SK-N-SH treated with all-trans-retinoic acid at 6 μM for 48 hours (cell line): ENCODE measurements at regions not wholly inside any gene's neighbourhood (a gene's known extent, or its start where the extent isn't known, plus 50 kb on each side); places are given as distances from the start of the nearest gene placed in this dataset.

ENCODE experiments used
- ATAC-seq: fragments of 200-7000 bp; cut with Tn5 transposase; 3 replicates; pipeline ENCODE4 v1.9.1; 2020; ENCODE audit warnings: mild to moderate bottlenecking, moderate library complexity
- ARNTL ChIP-seq: fragments of 450-650 bp; formaldehyde crosslinking; IDR thresholded peaks from 2 replicates; pipeline ENCODE4 v1.5.0; 2020; ENCODE audit warnings: low read depth, mild to moderate bottlenecking, moderate library complexity, borderline replicate concordance
- BACH2 ChIP-seq: fragments of 250-450 bp; sonication (Bioruptor Pico); IDR thresholded peaks from 2 replicates; pipeline ENCODE4 v1.9.0; 2021; ENCODE audit warnings: mild to moderate bottlenecking, borderline replicate concordance
- CREB5 ChIP-seq: fragments of 250-450 bp; sonication (Bioruptor Pico); IDR thresholded peaks from 2 replicates; pipeline ENCODE4 v1.5.1; 2020; ENCODE audit warnings: low read depth, mild to moderate bottlenecking, moderate library complexity
- CSDC2 ChIP-seq: fragments of 250-450 bp; sonication (Bioruptor Pico); IDR thresholded peaks from 2 replicates; pipeline ENCODE4 v1.5.0; 2020; ENCODE audit warnings: mild to moderate bottlenecking, moderate library complexity
- CSRNP3 ChIP-seq: fragments of 250-450 bp; sonication (Bioruptor Pico); IDR thresholded peaks from 2 replicates; pipeline ENCODE4 v1.5.1; 2021; ENCODE audit warnings: mild to moderate bottlenecking, moderate library complexity
- ESRRG ChIP-seq: fragments of 250-450 bp; sonication (Bioruptor Pico); IDR thresholded peaks from 2 replicates; pipeline ENCODE4 v1.6.1; 2021; ENCODE audit warnings: mild to moderate bottlenecking
- GLIS3 ChIP-seq: fragments of 250-450 bp; sonication (Bioruptor Pico); IDR thresholded peaks from 2 replicates; pipeline ENCODE4 v1.5.0; 2020; ENCODE audit warnings: mild to moderate bottlenecking, moderate library complexity
- ISL1 ChIP-seq: fragments of 250-450 bp; sonication (Bioruptor Pico); IDR thresholded peaks from 2 replicates; pipeline ENCODE4 v2.1.2; 2022; ENCODE audit warnings: mild to moderate bottlenecking, moderate library complexity
- OSR1 ChIP-seq: fragments of 250-450 bp; sonication (Bioruptor Pico); IDR thresholded peaks from 2 replicates; pipeline ENCODE4 v1.8.0; 2022; ENCODE audit warnings: moderate library complexity, mild to moderate bottlenecking, inconsistent platforms
- PATZ1 ChIP-seq: fragments of 250-450 bp; sonication (Bioruptor Pico); IDR thresholded peaks from 2 replicates; pipeline ENCODE4 v1.8.0; 2020; ENCODE audit warnings: mild to moderate bottlenecking, moderate library complexity, borderline replicate concordance
- POU6F1 ChIP-seq: fragments of 250-450 bp; sonication (Bioruptor Pico); IDR thresholded peaks from 2 replicates; pipeline ENCODE4 v1.8.0; 2021; ENCODE audit warnings: low read depth, mild to moderate bottlenecking, moderate library complexity, borderline replicate concordance
- PPARA ChIP-seq: fragments of 250-450 bp; sonication (Bioruptor Pico); IDR thresholded peaks from 2 replicates; pipeline ENCODE4 v1.5.0; 2020; ENCODE audit warnings: mild to moderate bottlenecking, borderline replicate concordance
- RARB ChIP-seq: fragments of 250-450 bp; sonication (Bioruptor Pico); IDR thresholded peaks from 2 replicates; pipeline ENCODE4 v1.8.0; 2021; ENCODE audit warnings: mild to moderate bottlenecking, moderate library complexity
- SNAI2 ChIP-seq: fragments of 250-450 bp; sonication (Bioruptor Pico); IDR thresholded peaks from 2 replicates; pipeline ENCODE4 v1.5.0; 2020; ENCODE audit warnings: mild to moderate bottlenecking, moderate library complexity
- TCF4 ChIP-seq: fragments of 250-450 bp; sonication (Bioruptor Pico); IDR thresholded peaks from 2 replicates; pipeline ENCODE4 v1.8.0; 2021; ENCODE audit warnings: mild to moderate bottlenecking, moderate library complexity, borderline replicate concordance
- TOX ChIP-seq: fragments of 250-450 bp; sonication (Bioruptor Pico); IDR thresholded peaks from 2 replicates; pipeline ENCODE4 v1.8.0; 2021; ENCODE audit warnings: mild to moderate bottlenecking, moderate library complexity, borderline replicate concordance
- TSHZ2 ChIP-seq: fragments of 250-450 bp; sonication (Bioruptor Pico); IDR thresholded peaks from 2 replicates; pipeline ENCODE4 v1.5.0; 2020; ENCODE audit warnings: mild to moderate bottlenecking, moderate library complexity
- ZC3H10 ChIP-seq: fragments of 250-450 bp; sonication (Bioruptor Pico); IDR thresholded peaks from 2 replicates; pipeline ENCODE4 v1.5.1; 2021; ENCODE audit warnings: mild to moderate bottlenecking, moderate library complexity
- ZFP3 ChIP-seq: fragments of 250-450 bp; sonication (Bioruptor Pico); IDR thresholded peaks from 2 replicates; pipeline ENCODE4 v1.5.0; 2020; ENCODE audit warnings: mild to moderate bottlenecking, moderate library complexity
- ZFP30 ChIP-seq: fragments of 450-650 bp; formaldehyde crosslinking; IDR thresholded peaks from 2 replicates; pipeline ENCODE4 v1.5.0; 2022; ENCODE audit warnings: mild to moderate bottlenecking, moderate library complexity
- ZNF565 ChIP-seq: fragments of 450-650 bp; formaldehyde crosslinking; conservative IDR thresholded peaks from 2 replicates; pipeline ENCODE4 v1.5.0; 2020; ENCODE audit warnings: low read depth, mild to moderate bottlenecking, moderate library complexity
- ZNF70 ChIP-seq: fragments of 450-650 bp; formaldehyde crosslinking; IDR thresholded peaks from 2 replicates; pipeline ENCODE4 v1.5.0; 2020; ENCODE audit warnings: mild to moderate bottlenecking, moderate library complexity
- ZNF8 ChIP-seq: fragments of 450-650 bp; formaldehyde crosslinking; IDR thresholded peaks from 2 replicates; pipeline ENCODE4 v1.5.0; 2020; ENCODE audit warnings: mild to moderate bottlenecking, moderate library complexity

- no peak for TF ChIP-seq ZNF565
- no peak for TF ChIP-seq ESRRG (CRISPR knock-in tag)
- TF ChIP-seq PATZ1 (CRISPR knock-in tag), result no peak
- TF ChIP-seq ARNTL (CRISPR knock-in tag), result no peak
- no peak for TF ChIP-seq ZFP3
- no peak for TF ChIP-seq ZFP30
- no peak for ATAC-seq
Observed at GRCh38 chrX:99192421-99192820, 1217.7 kb downstream of the PCDH19 start.

- no peak for ATAC-seq
- TF ChIP-seq ZNF8 (CRISPR knock-in tag) (no peak), POU6F1 (CRISPR knock-in tag) (no peak), CREB5 (CRISPR knock-in tag) (no peak), ESRRG (CRISPR knock-in tag) (no peak), TSHZ2 (CRISPR knock-in tag) (no peak), PPARA (no peak), ZNF565 (no peak), ZNF70 (no peak), OSR1 (no peak), TOX (CRISPR knock-in tag) (no peak), BACH2 (CRISPR knock-in tag) (no peak), ZFP3 (no peak), ZFP30 (no peak), GLIS3 (CRISPR knock-in tag) (no peak), ZC3H10 (no peak), CSDC2 (CRISPR knock-in tag) (no peak), CSRNP3 (CRISPR knock-in tag) (no peak), PATZ1 (CRISPR knock-in tag) (no peak), RARB (CRISPR knock-in tag) (no peak)
- TF ChIP-seq, all 23 proteins: peak for 0
Observed at GRCh38 chrX:99184153-99184552, 1225.9 kb downstream of the PCDH19 start.

- TF ChIP-seq ZNF565 (no peak), TOX (CRISPR knock-in tag) (no peak), CSRNP3 (CRISPR knock-in tag) (no peak), RARB (CRISPR knock-in tag) (no peak), OSR1 (no peak), CSDC2 (CRISPR knock-in tag) (no peak), ZFP30 (no peak), TCF4 (CRISPR knock-in tag) (no peak), ESRRG (CRISPR knock-in tag) (no peak), SNAI2 (no peak), ZNF8 (CRISPR knock-in tag) (no peak), ISL1 (CRISPR knock-in tag) (no peak), BACH2 (CRISPR knock-in tag) (no peak), PATZ1 (CRISPR knock-in tag) (no peak), ARNTL (CRISPR knock-in tag) (no peak), PPARA (no peak)
Observed at GRCh38 chrX:99172958-99173357, 1237.1 kb downstream of the PCDH19 start.

More at GRCh38 chrX:99172958-99173357, 1237.1 kb downstream of the PCDH19 start:
- ATAC-seq, result no peak
